GM12872 (cell line): ENCODE measurements at regions not wholly inside any gene's neighbourhood (a gene's known extent, or its start where the extent isn't known, plus 50 kb on each side); places are given as distances from the start of the nearest gene placed in this dataset.

ENCODE experiments used
- CTCF ChIP-seq: IDR thresholded peaks from 3 replicates; pipeline ENCODE4 v1.5.1; 2011; ENCODE audit warnings: low read depth, mild to moderate bottlenecking, low read length, moderate library complexity; ENCODE audit not compliant: insufficient read depth

GRCh38 chr6:86477500-86478148 is 459.7 kb upstream of the HTR1E start:
- no peak for TF ChIP-seq CTCF

GRCh38 chr6:86476311-86476710 is 461.0 kb upstream of the HTR1E start:
- no peak for TF ChIP-seq CTCF

- no peak for TF ChIP-seq CTCF
Observed at GRCh38 chr6:86474081-86474480, 463.2 kb upstream of the HTR1E start.

- no peak for TF ChIP-seq CTCF
Observed at GRCh38 chr6:86471791-86472190, 465.5 kb upstream of the HTR1E start.

GRCh38 chr6:86459978-86460377 is 477.4 kb upstream of the HTR1E start:
- no peak for TF ChIP-seq CTCF

- TF ChIP-seq CTCF: no peak
Observed at GRCh38 chr6:86456821-86457220, 480.5 kb upstream of the HTR1E start.

GRCh38 chr6:86453232-86453631 is 484.1 kb upstream of the HTR1E start:
- no peak for TF ChIP-seq CTCF
